Ureter (tissue), 1 donor: ENCODE measurements at regions not wholly inside any gene's neighbourhood (a gene's known extent, or its start where the extent isn't known, plus 50 kb on each side); places are given as distances from the start of the nearest gene placed in this dataset.
"Not testable (repeated sequence)": the region's sequence is repeated elsewhere in the genome, so short reads cannot be mapped to it uniquely, and the experiment has no call there.

Experiments
- DNase-seq: peaks from one replicate; pipeline ENCODE4 v3.0.0-alpha.2; 2020; ENCODE audit warnings: low spot score
- donor health status: DM: yes; HTN: yes; CAD: no.

- DNase-seq = not testable (repeated sequence)
These were observed 219.6 kb downstream of the BAMBI start for GRCh38 chr10:28896791-28897409.

- no peak for DNase-seq
These were observed 220.5 kb downstream of the BAMBI start for GRCh38 chr10:28897617-28898464.

- DNase-seq = no peak
These were observed 224.9 kb downstream of the BAMBI start for GRCh38 chr10:28902215-28902614.

GRCh38 chr10:28903063-28903462, 225.7 kb downstream of the BAMBI start:
- DNase-seq = no peak

GRCh38 chr10:28903736-28904135, 226.4 kb downstream of the BAMBI start:
- no peak for DNase-seq

GRCh38 chr10:28905371-28905770, 228.1 kb downstream of the BAMBI start:
- DNase-seq = no peak

- no peak for DNase-seq
These were observed 228.7 kb downstream of the BAMBI start for GRCh38 chr10:28906011-28906411.

- no peak for DNase-seq
These were observed 229.1 kb downstream of the BAMBI start for GRCh38 chr10:28906415-28906814.

GRCh38 chr10:28906934-28907333, 229.6 kb downstream of the BAMBI start:
- no peak for DNase-seq

- peak; percentile 17 for DNase-seq
These were observed 232.6 kb downstream of the BAMBI start for GRCh38 chr10:28909875-28910274.

- DNase-seq = no peak
These were observed 233.6 kb downstream of the BAMBI start for GRCh38 chr10:28910956-28911355.

GRCh38 chr10:28911511-28911910, 234.2 kb downstream of the BAMBI start:
- peak; percentile 6 for DNase-seq

- peak; percentile 15 for DNase-seq
These were observed 234.9 kb downstream of the BAMBI start for GRCh38 chr10:28912017-28912783.

GRCh38 chr10:28913436-28914237, 236.3 kb downstream of the BAMBI start:
- DNase-seq = peak; percentile 22

- DNase-seq = no peak
These were observed 237.4 kb downstream of the BAMBI start for GRCh38 chr10:28914701-28915100.

GRCh38 chr10:28915989-28916588, 238.8 kb downstream of the BAMBI start:
- DNase-seq = no peak

GRCh38 chr10:28920091-28920490, 242.8 kb downstream of the BAMBI start:
- peak; percentile 18 for DNase-seq

- DNase-seq = peak; percentile 12
These were observed 244.8 kb downstream of the BAMBI start for GRCh38 chr10:28922127-28922526.

GRCh38 chr10:28922861-28923260, 245.5 kb downstream of the BAMBI start:
- DNase-seq = peak; percentile 2

- no peak for DNase-seq
These were observed 247.4 kb downstream of the BAMBI start for GRCh38 chr10:28924717-28925116.

- DNase-seq = peak; percentile 43
These were observed 247.9 kb downstream of the BAMBI start for GRCh38 chr10:28925121-28925663.
